ENCODE measurements at regions not wholly inside any gene's neighbourhood (a gene's known extent, or its start where the extent isn't known, plus 50 kb on each side); places are given as distances from the start of the nearest gene placed in this dataset.

GRCh38 chr9:29958469-29958868 lies 2385.2 kb upstream of the C9orf72 start:
- no CpG with 5 or more reads among the region's 2 CpGs for WGBS, 2 experiments (ENCODE audit: extremely low coverage in 2 of 2, insufficient read length in 1 of 2)
- no peak for ATAC-seq (ENCODE audit: low read depth)

More at GRCh38 chr9:29958469-29958868, 2385.2 kb upstream of the C9orf72 start:
- H3K9me3 ChIP-seq (ENCODE audit: control insufficient read depth, insufficient read depth, low read length): 0 out of 2 replicates have a peak, but pooled peaks cover 1% of the 10 kb centered on the region
- H2BK20ac ChIP-seq (ENCODE audit: low read depth, low read length): no peak overlapping the region
- in situ Hi-C loops (cut with MboI; ENCODE audit: low sequenced_read_pairs) (no loop called here), intact Hi-C loops (cut with micrococcal nuclease) (no loop called here), dilution Hi-C loops (cut with HindIII; ENCODE audit: low sequenced_read_pairs, unreplicated experiment) (no loop called here)
- no peak overlapping the region for H2AK9ac ChIP-seq (replicated peaks; ENCODE audit: low read depth, low read length, poor library complexity)
- H4K91ac ChIP-seq (ENCODE audit: insufficient read depth, low read depth, low read length): no peak overlapping the region
- H3K4ac ChIP-seq (ENCODE audit: low read depth, low read length): no peak overlapping the region
- ChIA-PET POLR2A (ENCODE audit: unreplicated experiment) (no interaction called here), CTCF (no interaction called here)
- H3K4me2 ChIP-seq (ENCODE audit: low read depth, low read length): no peak overlapping the region
- H3K27ac ChIP-seq (ENCODE audit: insufficient read depth, low read length): no peak overlapping the region
- no peaks in the 10 kb centered on the region for H3K79me1 ChIP-seq (ENCODE audit: low read depth in 1 of 2, low read length in 2 of 2)
- no peaks in the 10 kb centered on the region for H3K4me1 ChIP-seq (ENCODE audit: control insufficient read depth, insufficient read depth, low read length)
- no peaks in the 10 kb centered on the region for H3K9me1 ChIP-seq (ENCODE audit: insufficient read depth, low read length)
- H4K8ac ChIP-seq (ENCODE audit: low read depth in 2 of 2, low read length in 2 of 2): no peak overlapping the region
- H3K4me3 ChIP-seq (ENCODE audit: insufficient read depth, low read depth, low read length): no peak overlapping the region
- H2BK5ac ChIP-seq (ENCODE audit: low read depth, low read length, poor library complexity, severe bottlenecking): no peak overlapping the region
- H3K14ac ChIP-seq (replicated peaks; ENCODE audit: low read depth, low read length): no peak overlapping the region
- H2BK120ac ChIP-seq (ENCODE audit: low read depth, low read length): no peak overlapping the region
- H2AFZ ChIP-seq (replicated peaks; ENCODE audit: low read length, poor library complexity): no peak overlapping the region
- TF ChIP-seq MAFK (IDR thresholded peaks at IDR 0.05; ENCODE audit: low read depth, low read length): no peak
- TF ChIP-seq BHLHE40 (IDR thresholded peaks at IDR 0.05; ENCODE audit: low read depth, low read length): no peak
- TF ChIP-seq NFE2L2 (IDR thresholded peaks at IDR 0.05; ENCODE audit: low read depth, low read length): no peak
- TF ChIP-seq ELK1 (IDR thresholded peaks at IDR 0.05; ENCODE audit: borderline replicate concordance, low read depth, low read length): no peak
- no peak overlapping the region for H3K18ac ChIP-seq (ENCODE audit: low read depth, low read length)
- no peak overlapping the region for H3K56ac ChIP-seq (ENCODE audit: extremely low read depth, insufficient read depth, low read length)
- H2BK15ac ChIP-seq (ENCODE audit: low read depth, low read length): no peak overlapping the region
- no TSS peak for BruUV-seq (replicated peaks)
- no peak overlapping the region for H2AK5ac ChIP-seq (ENCODE audit: low read depth, low read length)
- no peaks in the 10 kb centered on the region for H4K20me1 ChIP-seq (ENCODE audit: insufficient read depth, low read length)
- H3K36me3 ChIP-seq (ENCODE audit: control insufficient read depth, insufficient read depth, low read length): no peaks in the 10 kb centered on the region
- H3K27me3 ChIP-seq (ENCODE audit: control insufficient read depth, insufficient read depth, low read length): no peaks in the 10 kb centered on the region
- H3K23ac ChIP-seq (ENCODE audit: low read depth, low read length): no peak overlapping the region
- no peak overlapping the region for H3K9ac ChIP-seq (ENCODE audit: low read depth, low read length)
- no peak overlapping the region for H4K5ac ChIP-seq (ENCODE audit: low read depth, low read length)
- DNase-seq: no peak
